GM18909 (cell line): ENCODE measurements at regions not wholly inside any gene's neighbourhood (a gene's known extent, or its start where the extent isn't known, plus 50 kb on each side); places are given as distances from the start of the nearest gene placed in this dataset.
A peak's percentile ranks its signal among the peaks of the same experiment; 100 is the strongest.
"Not testable (repeated sequence)": the region's sequence is repeated elsewhere in the genome, so short reads cannot be mapped to it uniquely, and the experiment has no call there.

ENCODE experiments used
- ATAC-seq: cut with Tn5 transposase; IDR thresholded peaks from one replicate; pipeline ENCODE4 v1.9.1; 2021; ENCODE audit warnings: mild to moderate bottlenecking; ENCODE audit not compliant: unreplicated experiment, poor library complexity

DNA sequence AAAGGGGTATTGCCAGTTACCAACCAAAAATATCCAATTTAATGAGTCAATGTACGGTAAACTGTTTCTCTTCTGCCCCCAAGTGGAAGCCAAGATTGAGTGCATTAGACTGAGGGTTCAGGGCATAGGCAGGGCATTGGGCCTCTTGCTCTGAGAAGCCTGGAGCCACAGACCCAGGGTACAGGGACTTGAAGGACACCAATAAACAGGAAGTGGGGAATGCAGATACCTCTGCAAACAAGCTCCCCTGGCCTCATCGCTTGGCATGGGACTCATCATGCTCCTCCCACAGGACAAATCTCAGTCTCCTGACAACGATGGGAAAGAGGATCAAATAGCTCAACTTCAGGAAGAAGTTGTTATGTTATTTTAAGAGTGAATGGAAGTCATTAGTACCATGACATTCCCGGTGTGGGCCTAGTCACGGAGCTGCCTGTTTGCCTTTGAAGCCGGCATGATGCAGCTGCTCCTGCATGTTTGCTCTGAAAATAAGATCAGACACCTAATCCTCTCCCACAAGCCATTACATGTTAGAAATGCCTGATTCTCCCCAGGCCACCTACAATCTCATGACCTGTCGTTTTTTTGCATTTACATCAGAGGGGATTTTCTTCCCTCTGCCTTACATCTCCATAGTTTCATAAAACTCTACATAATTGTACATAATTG is 224.2 kb downstream of the RCHY1 start:
- no peak for ATAC-seq

GRCh38 chr4:75287738-75288517 is 226.3 kb downstream of the RCHY1 start:
- no peak for ATAC-seq

- ATAC-seq = no peak
Measured at GRCh38 chr4:75285837-75286236, 228.4 kb downstream of the RCHY1 start.

GRCh38 chr4:75284831-75285230 is 229.4 kb downstream of the RCHY1 start:
- ATAC-seq = no peak

DNA sequence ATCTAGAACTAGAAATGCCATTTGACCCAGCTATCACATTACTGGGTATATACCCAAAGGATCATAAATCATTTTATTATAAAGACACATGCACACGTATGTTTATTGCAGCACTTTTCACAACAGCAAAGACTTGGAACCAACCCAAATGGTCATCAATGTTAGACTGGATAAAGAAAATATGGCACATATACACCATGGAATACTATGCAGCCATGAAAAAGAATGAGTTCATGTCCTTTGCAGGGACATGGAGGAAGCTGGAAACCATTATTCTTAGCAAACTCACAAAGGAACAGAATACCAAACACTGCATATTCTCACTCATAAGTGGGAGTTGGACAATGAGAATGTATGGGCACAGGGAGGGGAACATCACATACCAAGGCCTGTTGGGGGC is 233.7 kb downstream of the RCHY1 start:
- ATAC-seq = not testable (repeated sequence)

DNA sequence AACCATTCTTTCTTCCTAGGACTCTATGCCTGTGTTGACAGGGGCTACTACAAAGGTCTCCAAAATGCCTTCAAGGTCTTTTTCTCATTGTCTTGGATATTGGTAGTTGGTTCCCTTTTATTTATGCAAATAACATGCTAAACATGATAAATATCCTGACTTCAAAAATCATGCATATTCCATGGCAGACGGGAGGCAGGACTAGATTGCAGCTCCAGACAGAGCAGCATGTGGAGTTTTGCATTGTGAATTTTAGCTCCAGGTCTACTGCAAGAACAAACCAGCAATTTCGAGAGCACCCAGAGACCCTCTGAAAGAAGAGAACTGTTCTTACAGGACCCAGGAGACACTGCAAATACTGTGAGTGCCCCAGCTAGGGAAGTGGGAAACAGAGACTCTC is 254.9 kb downstream of the RCHY1 start:
- no peak for ATAC-seq

DNA sequence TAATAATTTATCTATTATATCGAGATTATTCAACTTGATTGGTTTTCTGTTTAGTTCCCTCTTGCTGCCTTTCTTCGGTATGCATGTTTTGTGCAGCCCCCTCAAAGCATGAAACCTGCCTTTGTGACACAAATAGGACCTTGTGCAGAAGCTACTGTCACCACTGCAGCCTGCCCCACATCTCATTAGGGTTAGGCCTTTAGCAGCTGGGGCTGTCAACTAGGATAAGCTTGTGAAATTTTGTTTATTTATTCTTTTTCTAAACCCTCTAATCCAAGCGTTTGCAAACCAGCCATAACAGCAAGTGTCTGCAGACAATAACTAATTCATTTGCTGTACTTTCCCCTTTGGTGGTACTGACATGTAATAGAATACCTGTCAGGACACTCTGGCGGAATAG is 258.9 kb downstream of the RCHY1 start:
- no peak for ATAC-seq

DNA sequence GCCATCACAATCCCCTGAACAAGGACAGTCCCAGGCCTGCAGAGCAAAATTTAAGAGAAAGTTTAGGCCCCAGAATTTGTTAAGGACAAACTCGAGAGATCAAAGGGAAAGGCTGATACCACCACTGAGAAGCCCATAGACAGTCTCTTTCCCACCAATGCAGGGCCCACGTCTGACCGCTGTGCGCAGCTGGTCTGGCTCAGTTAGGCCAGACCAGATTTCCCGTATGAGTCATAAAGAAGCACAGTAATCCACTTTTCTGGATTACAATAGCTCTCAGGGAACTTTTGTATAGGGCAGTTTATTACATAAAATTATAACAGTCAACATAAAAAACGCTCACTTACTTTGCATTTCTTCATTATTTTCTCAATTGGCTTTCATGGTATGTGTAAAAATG is 259.5 kb downstream of the RCHY1 start:
- ATAC-seq = no peak

DNA sequence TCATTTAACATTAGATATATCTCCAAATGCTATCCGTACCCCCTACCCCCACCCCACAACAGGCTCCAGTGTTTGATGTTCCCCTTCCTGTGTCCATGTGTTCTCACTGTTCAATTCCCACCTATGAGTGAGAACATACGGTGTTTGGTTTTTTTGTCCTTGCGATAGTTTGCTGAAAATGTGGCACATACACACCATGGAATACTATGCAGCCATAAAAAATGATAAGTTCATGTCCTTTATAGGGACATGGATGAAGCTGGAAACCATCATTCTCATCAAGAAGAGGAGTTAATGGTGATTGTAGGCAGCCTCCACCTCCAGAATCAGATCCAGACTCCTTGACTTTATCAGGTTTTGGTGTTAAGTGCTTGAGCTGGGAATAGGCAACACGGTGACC is 261.1 kb downstream of the RCHY1 start:
- not testable (repeated sequence) for ATAC-seq

GRCh38 chr4:75251547-75251946 is 262.7 kb downstream of the RCHY1 start:
- ATAC-seq = peak; percentile 87

DNA sequence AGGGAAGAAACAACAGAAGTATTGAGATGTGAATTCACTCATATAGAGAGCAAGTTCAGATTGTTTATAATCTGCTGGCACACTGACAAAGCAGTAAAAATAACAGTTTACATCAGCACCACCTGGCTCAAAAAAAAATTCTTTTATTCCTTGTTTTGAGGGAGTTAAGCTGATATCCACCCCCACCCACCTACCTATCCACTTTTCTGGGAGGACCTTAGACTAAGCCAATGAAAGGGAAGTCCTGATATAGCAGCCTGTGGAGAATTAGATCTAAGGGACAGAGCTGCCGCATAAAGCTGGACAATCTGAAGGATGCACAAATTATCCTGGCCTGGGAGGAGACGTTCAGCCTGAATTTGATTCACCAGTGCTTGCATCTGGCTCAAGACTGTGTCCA is 264.5 kb downstream of the RCHY1 start:
- no peak for ATAC-seq

DNA sequence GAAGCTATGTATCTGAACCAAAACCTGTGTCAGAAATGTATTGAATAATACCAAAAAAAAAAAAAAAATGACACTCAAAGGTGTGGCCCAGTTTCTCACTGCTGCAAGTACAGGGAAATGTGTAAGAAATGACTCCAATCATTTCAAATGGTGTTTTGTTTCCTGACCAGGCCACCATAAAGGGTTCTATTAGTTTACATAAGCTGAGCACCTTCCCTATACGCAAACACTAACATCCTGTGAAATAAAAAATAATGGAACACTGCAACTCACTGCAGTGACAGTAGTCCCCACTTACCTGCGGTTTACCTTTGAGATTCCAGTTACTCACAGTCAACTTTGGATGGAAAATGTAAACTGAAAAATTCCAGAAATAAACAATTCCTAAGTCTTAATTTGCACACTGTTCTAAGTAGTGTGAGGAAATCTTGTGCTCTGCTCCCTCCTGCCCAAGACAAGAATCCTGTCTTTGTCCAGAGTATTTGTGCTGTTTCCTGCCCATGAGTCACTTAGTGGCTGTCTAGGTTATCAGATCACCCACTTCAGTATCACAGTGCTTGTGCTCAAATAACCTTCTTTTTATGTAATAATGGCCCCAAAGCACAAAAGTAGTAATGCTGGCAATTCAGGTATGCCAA is 265.3 kb downstream of the RCHY1 start:
- no peak for ATAC-seq

- ATAC-seq = no peak
Measured at GRCh38 chr4:75244325-75244724, 269.9 kb downstream of the RCHY1 start.

- ATAC-seq = no peak
Measured at GRCh38 chr4:75243570-75243969, 270.6 kb downstream of the RCHY1 start.

GRCh38 chr4:75235359-75235951 is 278.7 kb downstream of the RCHY1 start:
- peak; percentile 98 for ATAC-seq

GRCh38 chr4:75232546-75232945 is 281.7 kb downstream of the RCHY1 start:
- ATAC-seq = no peak

- ATAC-seq = peak; percentile 92
Measured at GRCh38 chr4:75229806-75230570, 284.2 kb downstream of the RCHY1 start.

DNA sequence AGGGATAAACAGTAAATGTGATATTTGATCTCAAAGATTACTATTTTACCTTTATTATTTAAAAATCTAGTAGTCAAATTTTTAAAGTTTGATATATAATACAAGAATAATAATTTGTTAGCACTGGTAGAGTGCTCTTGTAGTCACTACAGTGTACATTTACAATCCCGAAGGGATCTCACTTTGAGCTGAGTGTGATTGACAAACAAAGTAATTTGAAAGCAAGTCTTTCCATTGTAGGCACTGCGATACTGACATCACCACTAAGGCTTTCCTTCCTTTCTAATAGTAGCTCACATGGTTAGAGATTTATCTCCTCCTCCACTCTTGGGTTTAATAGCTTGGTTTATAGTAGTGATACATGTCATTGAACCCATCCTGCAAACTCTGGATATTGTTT is 280.6 kb downstream of the PARM1 start:
- no peak for ATAC-seq

GRCh38 chr4:75211422-75211821 is 278.5 kb downstream of the PARM1 start:
- no peak for ATAC-seq

- no peak for ATAC-seq
Measured at GRCh38 chr4:75207902-75208301, 275.0 kb downstream of the PARM1 start.
